ENCODE measurements at regions not wholly inside any gene's neighbourhood (a gene's known extent, or its start where the extent isn't known, plus 50 kb on each side); places are given as distances from the start of the nearest gene placed in this dataset.
"Not testable (repeated sequence)": the region's sequence is repeated elsewhere in the genome, so short reads cannot be mapped to it uniquely, and the experiment has no call there.

DNA sequence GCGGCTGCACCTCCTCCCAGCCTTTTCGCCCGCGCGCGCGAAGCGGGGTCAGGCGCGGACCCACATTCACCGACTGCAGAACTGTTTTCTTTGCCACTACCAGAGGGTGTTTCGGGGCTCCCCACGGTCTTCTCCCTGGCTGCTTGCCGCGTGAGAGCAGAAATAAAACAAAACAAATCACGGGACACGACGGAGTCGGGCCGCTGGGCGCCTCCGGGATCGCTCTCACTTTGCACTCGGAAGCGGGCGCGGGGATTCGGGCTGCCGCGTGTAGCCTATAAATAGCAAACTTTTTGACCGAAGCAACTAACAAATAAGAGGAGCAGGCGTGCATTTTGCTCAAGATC, 412.3 kb upstream of the ESRRG start:
- peak overlapping the region in 1 of 3 donors; percentile 68 for H3K9ac ChIP-seq (ENCODE audit: low read depth in 1 of 3, low read length in 3 of 3)
- peak overlapping the region; percentile 62 to 75 (median 66) for H3K4me3 ChIP-seq (ENCODE audit: low read length in 3 of 3)
- peaks cover 3 to 6% (median 4%) of the 10 kb centered on the region in 3 donors for H3K4me1 ChIP-seq (ENCODE audit: control insufficient read depth in 3 of 3, insufficient read depth in 3 of 3, low read length in 3 of 3)
- H3K27me3 ChIP-seq (ENCODE audit: control insufficient read depth in 3 of 3, insufficient read depth in 3 of 3, low read length in 3 of 3), result peaks cover 25 to 51% (median 27%) of the 10 kb centered on the region in 3 donors
- H3K27ac ChIP-seq (ENCODE audit: low read depth, low read length), result no peak overlapping the region
- no peaks in the 10 kb centered on the region for H3K9me3 ChIP-seq (ENCODE audit: control insufficient read depth in 3 of 3, low read length in 3 of 3)
- H3K36me3 ChIP-seq (ENCODE audit: control insufficient read depth in 3 of 3, insufficient read depth in 3 of 3, low read length in 3 of 3), result no peaks in the 10 kb centered on the region

DNA sequence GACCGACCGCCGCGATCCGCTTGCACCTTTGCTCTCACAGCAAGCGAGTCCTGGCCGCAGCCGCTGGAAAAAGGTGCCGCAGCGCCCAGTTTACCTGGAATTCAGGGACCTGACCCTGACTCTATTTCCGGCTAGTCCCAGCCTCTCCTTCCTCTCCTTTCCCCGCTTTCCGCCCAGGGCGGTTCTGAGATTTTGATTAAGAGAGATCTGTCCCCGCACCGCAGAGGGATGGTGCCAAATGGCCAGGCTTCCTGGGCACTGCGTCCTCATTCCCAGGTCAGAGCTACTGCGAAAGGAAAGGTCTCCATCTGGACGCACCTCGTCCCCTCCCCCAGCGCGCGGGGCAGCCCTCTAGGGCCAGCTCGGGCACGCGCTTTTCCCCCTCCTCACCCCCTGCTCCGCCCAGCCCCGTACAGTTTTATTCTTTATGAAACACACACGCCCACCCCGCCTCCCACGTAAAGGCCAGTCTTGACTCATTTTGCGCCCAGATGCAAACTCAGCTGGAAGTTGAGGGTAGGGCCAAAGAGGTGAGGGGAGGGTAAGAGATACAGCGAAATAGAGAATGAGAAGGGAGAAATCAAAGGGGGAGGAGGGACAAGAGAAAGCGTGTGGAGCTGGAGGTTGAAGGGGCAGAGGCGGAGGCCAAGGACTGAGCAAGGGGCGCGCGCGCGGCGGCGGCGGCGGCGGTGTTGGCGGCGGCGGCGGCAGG, 411.8 kb upstream of the ESRRG start:
- H3K27me3 ChIP-seq (ENCODE audit: control insufficient read depth in 3 of 3, insufficient read depth in 3 of 3, low read length in 3 of 3), result peaks cover 25 to 47% (median 27%) of the 10 kb centered on the region in 3 donors
- peaks cover 3 to 6% (median 4%) of the 10 kb centered on the region in 3 donors for H3K4me1 ChIP-seq (ENCODE audit: control insufficient read depth in 3 of 3, insufficient read depth in 3 of 3, low read length in 3 of 3)
- H3K9me3 ChIP-seq (ENCODE audit: control insufficient read depth in 3 of 3, low read length in 3 of 3), result no peaks in the 10 kb centered on the region
- H3K36me3 ChIP-seq (ENCODE audit: control insufficient read depth in 3 of 3, insufficient read depth in 3 of 3, low read length in 3 of 3), result no peaks in the 10 kb centered on the region
- H3K4me3 ChIP-seq (ENCODE audit: low read length in 3 of 3), result peak overlapping the region; percentile 62 to 75 (median 66)
- peak overlapping the region; percentile 33 to 68 (median 45) for H3K9ac ChIP-seq (ENCODE audit: low read depth in 1 of 3, low read length in 3 of 3)
- no peak overlapping the region for H3K27ac ChIP-seq (ENCODE audit: low read depth, low read length)

DNA sequence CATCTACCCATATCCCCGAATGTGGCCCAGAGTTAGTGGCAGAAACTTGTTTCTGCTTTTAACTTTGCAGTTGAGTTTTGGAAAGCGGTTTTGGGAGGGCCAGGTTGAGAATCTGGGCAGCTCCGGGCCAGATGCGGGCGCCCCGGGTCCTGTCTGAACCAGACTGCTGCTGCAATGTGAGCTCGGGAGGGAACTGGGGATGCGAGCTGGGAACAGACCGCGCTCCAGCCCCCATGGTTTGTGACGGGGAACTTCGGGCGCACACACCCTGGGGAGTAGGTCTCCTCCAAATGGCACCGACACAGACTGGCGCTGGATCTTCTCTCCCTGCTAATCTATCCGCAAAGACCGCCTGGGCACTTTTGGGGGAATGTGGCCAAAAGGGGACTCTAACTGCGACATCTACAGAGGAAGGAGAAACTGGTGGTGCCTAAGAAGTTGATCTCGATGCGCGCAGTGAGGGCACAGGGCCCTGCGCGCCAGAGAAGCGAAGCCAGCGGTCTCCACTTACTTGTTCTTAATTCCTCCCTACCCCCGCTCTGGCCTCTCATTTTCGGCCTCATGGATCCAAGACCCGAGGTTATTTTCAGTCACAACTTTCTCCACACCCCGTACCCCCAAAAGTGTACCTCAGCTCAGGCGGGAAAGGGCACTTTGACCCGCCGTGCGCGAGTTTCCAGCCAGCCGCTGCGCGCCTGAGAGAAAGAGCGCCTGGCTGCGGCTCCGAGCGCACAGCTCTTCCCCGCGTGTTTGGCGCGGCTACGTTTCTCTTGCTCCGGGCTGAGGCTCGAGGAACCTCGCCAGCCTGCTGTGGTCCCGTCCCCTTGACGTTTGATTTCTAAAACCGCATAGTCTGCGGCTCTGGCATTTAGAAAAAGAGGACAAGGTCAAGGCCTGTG, 411.0 kb upstream of the ESRRG start:
- Histone ChIP-seq H3K4me3 (ENCODE audit: low read length in 3 of 3) (peak overlapping the region; percentile 62 to 75 (median 66)), H3K9me3 (ENCODE audit: control insufficient read depth in 3 of 3, low read length in 3 of 3) (no peaks in the 10 kb centered on the region), H3K9ac (ENCODE audit: low read depth in 1 of 3, low read length in 3 of 3) (peak overlapping the region in 2 of 3 donors; percentile 45 to 68), H3K36me3 (ENCODE audit: control insufficient read depth in 3 of 3, insufficient read depth in 3 of 3, low read length in 3 of 3) (no peaks in the 10 kb centered on the region), H3K4me1 (ENCODE audit: control insufficient read depth in 3 of 3, insufficient read depth in 3 of 3, low read length in 3 of 3) (peaks cover 3 to 6% (median 4%) of the 10 kb centered on the region in 3 donors), H3K27me3 (ENCODE audit: control insufficient read depth in 3 of 3, insufficient read depth in 3 of 3, low read length in 3 of 3) (peaks cover 25 to 46% (median 26%) of the 10 kb centered on the region in 3 donors), H3K27ac (ENCODE audit: low read depth, low read length) (no peak overlapping the region)

DNA sequence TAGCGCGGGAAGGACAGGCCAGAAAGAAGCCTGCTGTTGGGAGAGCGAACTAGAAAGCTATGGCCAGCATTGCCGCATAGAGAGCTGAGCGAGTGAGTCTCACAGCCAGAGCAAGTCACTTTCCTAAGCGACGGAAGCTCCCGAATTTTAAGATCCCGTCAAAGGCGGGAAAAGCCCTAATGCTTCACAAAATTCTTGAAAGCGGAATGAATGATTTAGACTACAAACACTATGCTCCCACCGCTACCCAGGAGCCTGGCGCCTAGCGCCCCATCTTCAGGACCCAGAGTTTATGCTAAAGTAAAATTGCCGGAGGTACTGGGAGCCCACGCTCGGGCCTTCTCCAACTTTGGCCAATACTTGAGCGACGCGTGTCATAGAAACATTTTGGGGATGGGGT, 409.9 kb upstream of the ESRRG start:
- Histone ChIP-seq H3K36me3 (ENCODE audit: control insufficient read depth in 3 of 3, insufficient read depth in 3 of 3, low read length in 3 of 3) (no peaks in the 10 kb centered on the region), H3K4me1 (ENCODE audit: control insufficient read depth in 3 of 3, insufficient read depth in 3 of 3, low read length in 3 of 3) (peaks cover 3 to 6% (median 4%) of the 10 kb centered on the region in 3 donors), H3K4me3 (ENCODE audit: low read length in 3 of 3) (no peak overlapping the region), H3K9me3 (ENCODE audit: control insufficient read depth in 3 of 3, low read length in 3 of 3) (no peaks in the 10 kb centered on the region), H3K27ac (ENCODE audit: low read depth, low read length) (no peak overlapping the region), H3K9ac (ENCODE audit: low read depth in 1 of 3, low read length in 3 of 3) (no peak overlapping the region), H3K27me3 (ENCODE audit: control insufficient read depth in 3 of 3, insufficient read depth in 3 of 3, low read length in 3 of 3) (peaks cover 15 to 35% (median 18%) of the 10 kb centered on the region in 3 donors)

DNA sequence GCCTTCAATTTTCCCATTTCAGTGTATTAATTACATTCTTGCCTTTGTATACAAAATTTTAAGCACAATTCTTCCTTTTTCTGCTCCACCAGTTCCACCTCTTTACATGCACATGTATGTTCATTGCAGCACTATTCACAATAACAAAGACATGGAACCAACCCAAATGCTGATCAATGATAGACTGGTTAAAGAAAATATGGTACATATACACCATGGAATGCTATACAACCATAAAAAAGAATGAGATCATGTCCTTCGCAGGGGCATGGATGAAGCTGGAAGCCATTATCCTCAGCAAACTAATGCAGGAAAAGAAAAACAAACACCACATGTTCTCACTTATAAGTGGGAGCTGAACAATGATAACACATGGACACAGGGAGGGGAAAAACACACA, 400.1 kb upstream of the ESRRG start:
- H3K27me3 ChIP-seq (ENCODE audit: control insufficient read depth in 3 of 3, insufficient read depth in 3 of 3, low read length in 3 of 3); H3K4me1 ChIP-seq (ENCODE audit: control insufficient read depth in 3 of 3, insufficient read depth in 3 of 3, low read length in 3 of 3); H3K27ac ChIP-seq (ENCODE audit: low read depth, low read length); H3K9me3 ChIP-seq (ENCODE audit: control insufficient read depth in 3 of 3, low read length in 3 of 3); H3K36me3 ChIP-seq (ENCODE audit: control insufficient read depth in 3 of 3, insufficient read depth in 3 of 3, low read length in 3 of 3); H3K9ac ChIP-seq (ENCODE audit: low read depth in 1 of 3, low read length in 3 of 3); H3K4me3 ChIP-seq (ENCODE audit: low read length in 3 of 3): not testable (repeated sequence)

DNA sequence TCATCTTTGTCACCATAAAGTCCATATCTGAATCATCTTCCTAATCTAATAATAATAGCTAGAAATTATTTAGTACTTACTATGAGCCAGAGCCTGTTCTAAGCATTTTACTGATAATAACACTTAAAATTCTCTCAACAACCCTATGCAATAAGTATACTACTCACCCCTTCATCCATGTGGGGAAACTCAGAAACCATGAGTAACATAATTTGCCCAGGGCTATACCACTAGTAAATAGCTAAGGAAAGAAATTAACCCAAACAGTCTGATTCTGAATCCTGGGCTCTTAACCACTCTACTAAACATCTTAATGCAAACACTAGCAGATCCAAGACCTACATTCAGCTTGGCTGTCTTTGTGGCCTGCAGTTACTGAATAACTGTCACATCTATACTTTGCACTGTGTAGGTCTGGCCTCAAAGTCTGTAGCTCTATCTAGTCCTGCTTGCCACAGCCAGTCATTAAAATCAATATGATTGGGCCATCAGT, 394.8 kb upstream of the ESRRG start:
- Histone ChIP-seq H3K27ac (ENCODE audit: low read depth, low read length) (no peak overlapping the region), H3K9ac (ENCODE audit: low read depth in 1 of 3, low read length in 3 of 3) (no peak overlapping the region), H3K9me3 (ENCODE audit: control insufficient read depth in 3 of 3, low read length in 3 of 3) (peaks cover 0 to 4% (median 0%) of the 10 kb centered on the region in 3 donors), H3K36me3 (ENCODE audit: control insufficient read depth in 3 of 3, insufficient read depth in 3 of 3, low read length in 3 of 3) (no peaks in the 10 kb centered on the region), H3K27me3 (ENCODE audit: control insufficient read depth in 3 of 3, insufficient read depth in 3 of 3, low read length in 3 of 3) (no peaks in the 10 kb centered on the region), H3K4me1 (ENCODE audit: control insufficient read depth in 3 of 3, insufficient read depth in 3 of 3, low read length in 3 of 3) (no peaks in the 10 kb centered on the region), H3K4me3 (ENCODE audit: low read length in 3 of 3) (no peak overlapping the region)

DNA sequence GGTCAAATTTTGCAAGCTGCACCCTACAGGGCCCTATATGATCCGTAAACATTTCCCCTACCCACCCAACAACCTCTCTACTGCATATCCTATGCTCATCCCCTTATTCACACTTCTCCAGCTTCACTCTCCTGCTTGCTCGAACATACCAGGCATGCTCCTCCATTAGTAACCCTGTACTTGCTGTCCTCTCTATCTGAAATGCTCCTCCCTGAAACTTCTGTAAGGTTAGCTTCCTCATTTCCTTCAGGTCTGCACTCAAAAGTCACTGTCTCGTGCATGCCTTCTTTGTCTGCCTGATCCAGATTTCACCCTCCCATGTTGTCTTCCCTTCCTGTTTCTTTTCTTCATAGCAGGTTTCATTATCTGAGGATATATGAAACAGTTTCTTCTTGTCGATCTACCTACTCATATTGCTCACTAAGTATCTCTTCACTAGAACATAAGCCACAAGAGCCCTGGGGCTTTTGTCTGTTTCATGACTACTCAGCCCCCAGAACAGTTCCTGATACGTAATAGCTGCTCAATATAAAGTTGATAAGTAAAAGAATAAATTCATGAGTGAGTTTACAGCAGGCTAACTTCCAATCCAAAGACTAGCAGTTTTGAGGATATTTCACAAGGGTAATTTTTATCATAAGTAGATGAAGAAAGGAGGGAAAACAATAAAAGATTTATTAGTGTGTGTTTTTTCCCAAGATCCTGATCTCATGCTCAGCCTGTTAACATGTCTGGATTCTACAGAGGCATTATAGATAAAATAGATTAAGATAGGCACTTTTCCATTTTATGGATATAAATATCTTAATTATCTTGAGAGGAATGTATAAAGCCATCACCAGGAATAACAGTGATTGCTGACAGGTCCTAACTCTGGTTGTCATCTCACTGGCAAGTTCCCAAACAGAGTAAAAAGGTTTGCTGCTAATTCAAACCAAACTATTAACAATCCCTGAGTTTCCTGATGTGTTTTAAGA, 392.5 kb upstream of the ESRRG start:
- Histone ChIP-seq H3K36me3 (ENCODE audit: control insufficient read depth in 3 of 3, insufficient read depth in 3 of 3, low read length in 3 of 3) (no peaks in the 10 kb centered on the region), H3K27me3 (ENCODE audit: control insufficient read depth in 3 of 3, insufficient read depth in 3 of 3, low read length in 3 of 3) (no peaks in the 10 kb centered on the region), H3K9ac (ENCODE audit: low read depth in 1 of 3, low read length in 3 of 3) (no peak overlapping the region), H3K4me1 (ENCODE audit: control insufficient read depth in 3 of 3, insufficient read depth in 3 of 3, low read length in 3 of 3) (no peaks in the 10 kb centered on the region), H3K9me3 (ENCODE audit: control insufficient read depth in 3 of 3, low read length in 3 of 3) (no peaks in the 10 kb centered on the region), H3K27ac (ENCODE audit: low read depth, low read length) (no peak overlapping the region), H3K4me3 (ENCODE audit: low read length in 3 of 3) (no peak overlapping the region)

DNA sequence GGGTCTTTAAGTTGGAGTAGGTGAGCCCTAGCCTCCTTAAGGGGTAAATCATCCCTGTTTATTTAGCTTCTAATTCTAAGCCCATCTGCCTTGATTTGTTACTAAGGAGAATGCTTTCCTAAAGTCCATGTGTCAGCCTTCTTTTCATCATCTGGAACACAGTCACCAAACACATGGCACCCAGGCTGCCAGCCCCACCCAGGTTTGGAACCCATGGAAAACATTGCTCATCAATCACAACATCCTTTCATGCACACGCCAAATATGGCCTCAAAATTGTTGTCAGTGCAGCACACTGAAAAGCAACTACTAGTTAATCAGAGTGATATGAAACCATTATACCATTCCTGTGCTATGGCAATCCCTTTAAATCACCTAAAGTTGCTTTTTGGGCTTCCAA, 386.7 kb upstream of the ESRRG start:
- H3K9me3 ChIP-seq (ENCODE audit: control insufficient read depth in 3 of 3, low read length in 3 of 3), result no peaks in the 10 kb centered on the region
- no peak overlapping the region for H3K4me3 ChIP-seq (ENCODE audit: low read length in 3 of 3)
- H3K36me3 ChIP-seq (ENCODE audit: control insufficient read depth in 3 of 3, insufficient read depth in 3 of 3, low read length in 3 of 3), result no peaks in the 10 kb centered on the region
- no peaks in the 10 kb centered on the region for H3K4me1 ChIP-seq (ENCODE audit: control insufficient read depth in 3 of 3, insufficient read depth in 3 of 3, low read length in 3 of 3)
- no peak overlapping the region for H3K27ac ChIP-seq (ENCODE audit: low read depth, low read length)
- H3K9ac ChIP-seq (ENCODE audit: low read depth in 1 of 3, low read length in 3 of 3), result no peak overlapping the region
- H3K27me3 ChIP-seq (ENCODE audit: control insufficient read depth in 3 of 3, insufficient read depth in 3 of 3, low read length in 3 of 3), result no peaks in the 10 kb centered on the region

DNA sequence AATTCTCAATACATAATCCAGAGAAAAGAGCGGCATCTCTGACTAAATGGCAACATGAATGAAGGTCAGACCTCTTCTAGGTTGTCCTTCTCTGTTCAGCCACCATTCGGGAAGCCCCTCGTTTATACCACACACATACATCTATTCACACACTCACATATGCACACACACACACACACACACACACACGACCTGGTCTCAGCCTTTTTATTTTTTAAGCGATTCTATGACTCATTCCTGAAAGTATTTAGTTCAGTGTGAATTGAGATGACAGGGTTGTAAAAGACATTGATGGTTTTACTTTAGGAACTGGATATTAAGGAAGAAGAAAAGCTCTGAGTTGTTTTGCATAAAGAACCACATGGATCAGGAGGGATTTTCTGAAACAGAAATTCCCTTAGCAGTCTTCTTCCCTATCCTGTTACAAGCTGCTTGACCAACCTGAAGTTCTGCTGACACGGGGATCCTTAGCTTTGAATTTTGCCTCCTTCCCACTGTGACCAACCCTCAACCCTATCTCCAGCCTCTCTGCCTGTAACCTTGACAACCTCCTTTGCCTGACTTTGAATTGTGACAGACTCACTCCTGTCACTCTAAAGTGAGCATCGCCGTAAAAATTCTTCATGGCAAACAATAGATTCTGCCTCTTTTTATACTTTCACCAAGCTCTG, 383.1 kb upstream of the ESRRG start:
- Histone ChIP-seq H3K27ac (ENCODE audit: low read depth, low read length) (no peak overlapping the region), H3K9ac (ENCODE audit: low read depth in 1 of 3, low read length in 3 of 3) (no peak overlapping the region)

More for the DNA sequence above, 383.1 kb upstream of the ESRRG start:
- no peaks in the 10 kb centered on the region for H3K4me1 ChIP-seq (ENCODE audit: control insufficient read depth in 3 of 3, insufficient read depth in 3 of 3, low read length in 3 of 3)
- no peak overlapping the region for H3K4me3 ChIP-seq (ENCODE audit: low read length in 3 of 3)
- H3K27me3 ChIP-seq (ENCODE audit: control insufficient read depth in 3 of 3, insufficient read depth in 3 of 3, low read length in 3 of 3), result no peaks in the 10 kb centered on the region
- no peaks in the 10 kb centered on the region for H3K36me3 ChIP-seq (ENCODE audit: control insufficient read depth in 3 of 3, insufficient read depth in 3 of 3, low read length in 3 of 3)
- H3K9me3 ChIP-seq (ENCODE audit: control insufficient read depth in 3 of 3, low read length in 3 of 3), result no peaks in the 10 kb centered on the region
